ENCODE measurements at regions not wholly inside any gene's neighbourhood (a gene's known extent, or its start where the extent isn't known, plus 50 kb on each side); places are given as distances from the start of the nearest gene placed in this dataset.

DNA sequence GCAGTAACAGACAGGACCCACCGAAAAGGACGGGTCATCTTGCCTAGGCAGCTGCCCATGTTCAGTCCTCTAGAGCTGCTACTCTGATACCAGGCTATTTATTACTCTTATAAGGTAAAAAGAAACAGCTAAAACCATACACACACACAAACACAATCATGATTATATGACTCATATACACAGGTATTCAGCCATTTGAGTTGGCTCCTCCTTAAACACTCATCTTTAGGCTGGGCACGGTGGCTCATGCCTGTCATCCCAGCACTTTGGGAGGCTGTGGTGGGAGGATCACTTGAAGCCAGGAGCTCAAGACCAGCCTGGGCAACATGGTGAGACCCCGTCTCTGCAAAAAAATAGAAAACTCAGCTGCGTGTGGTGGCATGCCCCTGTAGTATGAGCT, 76.6 kb downstream of the F11 start:
- Histone ChIP-seq H3K27me3 (ENCODE audit: insufficient read depth, low read length) (no peaks in the 10 kb centered on the region), H3K4me3 (replicated peaks in 1 of 2; ENCODE audit: low read depth in 1 of 2, low read length in 2 of 2) (no peak overlapping the region), H3K27ac (ENCODE audit: low read depth, low read length) (no peak overlapping the region), H3K9me3 (ENCODE audit: control insufficient read depth in 1 of 2, insufficient read depth in 1 of 2, low read depth in 1 of 2, low read length in 2 of 2) (no peaks in the 10 kb centered on the region), H3K36me3 (ENCODE audit: control insufficient read depth in 1 of 2, insufficient read depth in 2 of 2, low read length in 2 of 2) (no peaks in the 10 kb centered on the region), H3K4me1 (ENCODE audit: control insufficient read depth in 1 of 2, insufficient read depth in 2 of 2, low read length in 2 of 2) (peaks cover 0 to 7% of the 10 kb centered on the region in 2 experiments; a peak in 2 of 4 replicates), H3K79me2 (ENCODE audit: insufficient read depth, low read length) (no peaks in the 10 kb centered on the region), H2AFZ (ENCODE audit: low read depth, low read length, poor library complexity, severe bottlenecking) (no peak overlapping the region), H3K4me2 (ENCODE audit: low read length) (0 out of 2 replicates have a peak overlapping the region, but pooled peaks have one; percentile 21), H4K20me1 (ENCODE audit: insufficient read depth) (no peaks in the 10 kb centered on the region; the same call in 1 of the 2 replicates), H3K9me2 (ENCODE audit: insufficient read depth) (no peaks in the 10 kb centered on the region), H3K9ac (ENCODE audit: low read length) (no peak overlapping the region)
- RAD21 ChIA-PET (ENCODE audit: low non-redundant PET in 1 of 2, low total read pairs in 2 of 2, uncharacterized antibody in 2 of 2, unreplicated experiment in 2 of 2): no interaction called here
- CTCF ChIA-PET: no interaction called here
- intact Hi-C loops (cut with micrococcal nuclease): no loop called here
- POLR2A ChIA-PET: no interaction called here
- no peak for DNase-seq (ENCODE audit: low read depth, low spot score)
- BruUV-seq (replicated peaks): no TSS peak
- peak; percentile 73; the same call in 1 of the 2 replicates for ATAC-seq
- TF ChIP-seq FOSL1 (IDR thresholded peaks at IDR 0.05; ENCODE audit: low read depth): peak; percentile 25; the same call in 1 of the 2 replicates
- TF ChIP-seq SIN3A (IDR thresholded peaks at IDR 0.05; ENCODE audit: low read depth): no peak
- TF ChIP-seq ZFX (IDR thresholded peaks at IDR 0.05): no peak

DNA sequence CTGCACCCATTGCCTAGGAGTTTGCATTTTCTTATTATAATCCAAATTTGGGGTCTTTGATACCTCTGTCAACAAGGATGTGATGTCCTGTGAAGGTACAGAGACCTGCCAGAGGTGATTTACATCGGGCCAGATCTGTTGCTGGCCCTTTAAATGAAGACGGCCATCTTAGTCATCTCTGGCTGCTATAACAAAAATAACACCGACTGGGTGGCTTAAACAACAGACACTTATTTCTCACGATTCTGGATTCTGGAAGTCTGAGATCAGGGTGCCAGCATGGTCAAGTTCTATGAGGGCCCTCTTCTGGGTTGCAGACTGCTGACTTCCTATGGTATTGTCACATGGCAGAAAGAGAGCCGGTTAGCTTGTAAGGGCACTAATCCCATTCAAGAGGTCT, 75.7 kb downstream of the F11 start:
- H3K9me2 ChIP-seq (ENCODE audit: insufficient read depth): no peaks in the 10 kb centered on the region
- no peaks in the 10 kb centered on the region; the same call in 1 of the 2 replicates for H4K20me1 ChIP-seq (ENCODE audit: insufficient read depth)
- no peak overlapping the region for H2AFZ ChIP-seq (ENCODE audit: low read depth, low read length, poor library complexity, severe bottlenecking)
- ChIA-PET POLR2A (no interaction called here), RAD21 (ENCODE audit: low non-redundant PET in 1 of 2, low total read pairs in 2 of 2, uncharacterized antibody in 2 of 2, unreplicated experiment in 2 of 2) (no interaction called here), CTCF (no interaction called here)
- no peak overlapping the region for H3K27ac ChIP-seq (ENCODE audit: low read depth, low read length)
- no peak for DNase-seq (ENCODE audit: low read depth, low spot score)
- no peak overlapping the region for H3K9ac ChIP-seq (ENCODE audit: low read length)
- no peaks in the 10 kb centered on the region for H3K36me3 ChIP-seq (ENCODE audit: control insufficient read depth in 1 of 2, insufficient read depth in 2 of 2, low read length in 2 of 2)
- no peak overlapping the region for H3K4me2 ChIP-seq (ENCODE audit: low read length)
- no peak overlapping the region for H3K4me3 ChIP-seq (replicated peaks in 1 of 2; ENCODE audit: low read depth in 1 of 2, low read length in 2 of 2)
- no peaks in the 10 kb centered on the region for H3K79me2 ChIP-seq (ENCODE audit: insufficient read depth, low read length)
- intact Hi-C loops (cut with micrococcal nuclease): no loop called here
- no TSS peak for BruUV-seq (replicated peaks)
- ATAC-seq: no peak
- H3K4me1 ChIP-seq (ENCODE audit: control insufficient read depth in 1 of 2, insufficient read depth in 2 of 2, low read length in 2 of 2): peaks cover 0 to 7% of the 10 kb centered on the region in 2 experiments; a peak in 2 of 4 replicates
- H3K9me3 ChIP-seq (ENCODE audit: control insufficient read depth in 1 of 2, insufficient read depth in 1 of 2, low read depth in 1 of 2, low read length in 2 of 2): no peaks in the 10 kb centered on the region
- H3K27me3 ChIP-seq (ENCODE audit: insufficient read depth, low read length): no peaks in the 10 kb centered on the region
- TF ChIP-seq EZH2phosphoT487 (IDR thresholded peaks at IDR 0.05; ENCODE audit: borderline replicate concordance) (no peak), YY1 (IDR thresholded peaks at IDR 0.05; ENCODE audit: extremely low read depth, insufficient replicate concordance, low read depth, low read length) (no peak), SIN3A (IDR thresholded peaks at IDR 0.05; ENCODE audit: low read depth) (no peak), EGR1 (IDR thresholded peaks at IDR 0.05; ENCODE audit: low read depth) (no peak), JUND (IDR thresholded peaks at IDR 0.05) (no peak), CBX3 (IDR thresholded peaks at IDR 0.05; ENCODE audit: low read depth) (no peak), ZNF274 (IDR thresholded peaks at IDR 0.05; ENCODE audit: low read depth, low read length) (no peak), POLR2A (IDR thresholded peaks at IDR 0.05; ENCODE audit: borderline replicate concordance, extremely low read depth, insufficient read depth, insufficient read length) (no peak), ELF1 (IDR thresholded peaks at IDR 0.05; ENCODE audit: borderline replicate concordance, low read depth) (no peak), POLR2AphosphoS5 (IDR thresholded peaks at IDR 0.05; ENCODE audit: low read depth, low read length) (no peak), EZH2 (IDR thresholded peaks at IDR 0.05) (no peak), RAD21 (IDR thresholded peaks at IDR 0.05; ENCODE audit: low read depth) (no peak), SP1 (IDR thresholded peaks at IDR 0.05; ENCODE audit: low read depth) (no peak)
- TF ChIP-seq, protein P1, sequence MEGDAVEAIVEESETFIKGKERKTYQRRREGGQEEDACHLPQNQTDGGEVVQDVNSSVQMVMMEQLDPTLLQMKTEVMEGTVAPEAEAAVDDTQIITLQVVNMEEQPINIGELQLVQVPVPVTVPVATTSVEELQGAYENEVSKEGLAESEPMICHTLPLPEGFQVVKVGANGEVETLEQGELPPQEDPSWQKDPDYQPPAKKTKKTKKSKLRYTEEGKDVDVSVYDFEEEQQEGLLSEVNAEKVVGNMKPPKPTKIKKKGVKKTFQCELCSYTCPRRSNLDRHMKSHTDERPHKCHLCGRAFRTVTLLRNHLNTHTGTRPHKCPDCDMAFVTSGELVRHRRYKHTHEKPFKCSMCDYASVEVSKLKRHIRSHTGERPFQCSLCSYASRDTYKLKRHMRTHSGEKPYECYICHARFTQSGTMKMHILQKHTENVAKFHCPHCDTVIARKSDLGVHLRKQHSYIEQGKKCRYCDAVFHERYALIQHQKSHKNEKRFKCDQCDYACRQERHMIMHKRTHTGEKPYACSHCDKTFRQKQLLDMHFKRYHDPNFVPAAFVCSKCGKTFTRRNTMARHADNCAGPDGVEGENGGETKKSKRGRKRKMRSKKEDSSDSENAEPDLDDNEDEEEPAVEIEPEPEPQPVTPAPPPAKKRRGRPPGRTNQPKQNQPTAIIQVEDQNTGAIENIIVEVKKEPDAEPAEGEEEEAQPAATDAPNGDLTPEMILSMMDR (IDR thresholded peaks at IDR 0.05 in 2 of 3, conservative IDR thresholded peaks at IDR 0.05 in 1 of 3; ENCODE audit: borderline replicate concordance in 1 of 3, insufficient read depth in 1 of 3, low read depth in 2 of 3, low read length in 2 of 3): no peak
- TF ChIP-seq, protein P2, sequence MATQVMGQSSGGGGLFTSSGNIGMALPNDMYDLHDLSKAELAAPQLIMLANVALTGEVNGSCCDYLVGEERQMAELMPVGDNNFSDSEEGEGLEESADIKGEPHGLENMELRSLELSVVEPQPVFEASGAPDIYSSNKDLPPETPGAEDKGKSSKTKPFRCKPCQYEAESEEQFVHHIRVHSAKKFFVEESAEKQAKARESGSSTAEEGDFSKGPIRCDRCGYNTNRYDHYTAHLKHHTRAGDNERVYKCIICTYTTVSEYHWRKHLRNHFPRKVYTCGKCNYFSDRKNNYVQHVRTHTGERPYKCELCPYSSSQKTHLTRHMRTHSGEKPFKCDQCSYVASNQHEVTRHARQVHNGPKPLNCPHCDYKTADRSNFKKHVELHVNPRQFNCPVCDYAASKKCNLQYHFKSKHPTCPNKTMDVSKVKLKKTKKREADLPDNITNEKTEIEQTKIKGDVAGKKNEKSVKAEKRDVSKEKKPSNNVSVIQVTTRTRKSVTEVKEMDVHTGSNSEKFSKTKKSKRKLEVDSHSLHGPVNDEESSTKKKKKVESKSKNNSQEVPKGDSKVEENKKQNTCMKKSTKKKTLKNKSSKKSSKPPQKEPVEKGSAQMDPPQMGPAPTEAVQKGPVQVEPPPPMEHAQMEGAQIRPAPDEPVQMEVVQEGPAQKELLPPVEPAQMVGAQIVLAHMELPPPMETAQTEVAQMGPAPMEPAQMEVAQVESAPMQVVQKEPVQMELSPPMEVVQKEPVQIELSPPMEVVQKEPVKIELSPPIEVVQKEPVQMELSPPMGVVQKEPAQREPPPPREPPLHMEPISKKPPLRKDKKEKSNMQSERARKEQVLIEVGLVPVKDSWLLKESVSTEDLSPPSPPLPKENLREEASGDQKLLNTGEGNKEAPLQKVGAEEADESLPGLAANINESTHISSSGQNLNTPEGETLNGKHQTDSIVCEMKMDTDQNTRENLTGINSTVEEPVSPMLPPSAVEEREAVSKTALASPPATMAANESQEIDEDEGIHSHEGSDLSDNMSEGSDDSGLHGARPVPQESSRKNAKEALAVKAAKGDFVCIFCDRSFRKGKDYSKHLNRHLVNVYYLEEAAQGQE (IDR thresholded peaks at IDR 0.05; ENCODE audit: low read depth): no peak
- TF ChIP-seq, protein P3, sequence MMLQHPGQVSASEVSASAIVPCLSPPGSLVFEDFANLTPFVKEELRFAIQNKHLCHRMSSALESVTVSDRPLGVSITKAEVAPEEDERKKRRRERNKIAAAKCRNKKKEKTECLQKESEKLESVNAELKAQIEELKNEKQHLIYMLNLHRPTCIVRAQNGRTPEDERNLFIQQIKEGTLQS (IDR thresholded peaks at IDR 0.05): no peak

Measured in HCT116 (cell line).